Astrocyte of the spinal cord (primary cell): ENCODE measurements at regions not wholly inside any gene's neighbourhood (a gene's known extent, or its start where the extent isn't known, plus 50 kb on each side); places are given as distances from the start of the nearest gene placed in this dataset.

Experiments used
- DNase-seq: peaks from one replicate; pipeline ENCODE4 v3.0.0; 2011; ENCODE audit warnings: low read depth, low spot score
- H3K4me3 ChIP-seq: 2 replicates; pipeline ENCODE4 v1.5.1; 2011; ENCODE audit warnings: low read depth, mild to moderate bottlenecking, low read length, moderate library complexity
- CTCF ChIP-seq: IDR thresholded peaks from 2 replicates; pipeline ENCODE4 v1.5.1; 2012; ENCODE audit warnings: low read depth, mild to moderate bottlenecking, low read length, inconsistent platforms
- in situ Hi-C: cut with HindIII; loops from 2 replicates; pipeline ENCODE4 v1.10.0; 2017; ENCODE audit warnings: low sequenced_read_pairs

GRCh38 chr12:89264837-89265236 lies 87.5 kb downstream of the DUSP6 start:
- no peak for DNase-seq
- no peak for TF ChIP-seq CTCF
- in situ Hi-C loops = no loop called here
- no peak overlapping the region for H3K4me3 ChIP-seq

- no peak for DNase-seq
- no peak overlapping the region for H3K4me3 ChIP-seq
- TF ChIP-seq CTCF = no peak
- in situ Hi-C loops = no loop called here
Measured at GRCh38 chr12:89263900-89264299, 88.4 kb downstream of the DUSP6 start.

GRCh38 chr12:89262855-89263552 lies 89.3 kb downstream of the DUSP6 start:
- in situ Hi-C loops = no loop called here
- DNase-seq = no peak
- H3K4me3 ChIP-seq = no peak overlapping the region
- TF ChIP-seq CTCF = no peak

GRCh38 chr12:89261982-89262381 lies 90.3 kb downstream of the DUSP6 start:
- in situ Hi-C loops = no loop called here
- H3K4me3 ChIP-seq = no peak overlapping the region
- no peak for TF ChIP-seq CTCF
- DNase-seq = no peak

GRCh38 chr12:89260841-89261637 lies 91.3 kb downstream of the DUSP6 start:
- no peak for TF ChIP-seq CTCF
- in situ Hi-C loops = no loop called here
- no peak overlapping the region for H3K4me3 ChIP-seq
- no peak for DNase-seq

- in situ Hi-C loops = no loop called here
- no peak for TF ChIP-seq CTCF
Measured at GRCh38 chr12:89259821-89260220, 92.5 kb downstream of the DUSP6 start.

More at GRCh38 chr12:89259821-89260220, 92.5 kb downstream of the DUSP6 start:
- H3K4me3 ChIP-seq = no peak overlapping the region
- no peak for DNase-seq
